ENCODE measurements at regions not wholly inside any gene's neighbourhood (a gene's known extent, or its start where the extent isn't known, plus 50 kb on each side); places are given as distances from the start of the nearest gene placed in this dataset.
"Not testable (repeated sequence)": the region's sequence is repeated elsewhere in the genome, so short reads cannot be mapped to it uniquely, and the experiment has no call there.

GRCh38 chr3:18580268-18580667 lies 155.1 kb upstream of the SATB1 start:
- intact Hi-C loops (cut with micrococcal nuclease), result no loop called here
- Mint-ChIP-seq H3K27ac (no peak overlapping the region), H3K9me3 (peaks cover 8% of the 10 kb centered on the region), H3K4me3 (no peak overlapping the region), H3K27me3 (ENCODE audit: low read depth) (no peaks in the 10 kb centered on the region), H3K36me3 (ENCODE audit: low read depth) (no peaks in the 10 kb centered on the region), H3K4me1 (ENCODE audit: low read depth) (peaks cover 12% of the 10 kb centered on the region)
- CTCF ChIA-PET, result interaction anchor here (0.6 kb wide), 1 partner anchor 466 kb away, joined by 3 read pairs; no protein-coding TSS in a partner anchor
- DNase-seq, result no peak

GRCh38 chr3:18579661-18580060 lies 154.5 kb upstream of the SATB1 start:
- no peaks in the 10 kb centered on the region for H3K27me3 Mint-ChIP-seq (ENCODE audit: low read depth)
- peaks cover 9% of the 10 kb centered on the region for H3K4me1 Mint-ChIP-seq (ENCODE audit: low read depth)
- DNase-seq, result no peak
- peaks cover 8% of the 10 kb centered on the region for H3K9me3 Mint-ChIP-seq
- no peak overlapping the region for H3K4me3 Mint-ChIP-seq
- no peaks in the 10 kb centered on the region for H3K36me3 Mint-ChIP-seq (ENCODE audit: low read depth)
- H3K27ac Mint-ChIP-seq, result no peak overlapping the region
- intact Hi-C loops (cut with micrococcal nuclease), result no loop called here
- CTCF ChIA-PET, result no interaction called here

GRCh38 chr3:18575573-18575972 lies 150.4 kb upstream of the SATB1 start:
- intact Hi-C loops (cut with micrococcal nuclease), result no loop called here
- Mint-ChIP-seq H3K4me1 (ENCODE audit: low read depth) (peaks cover 21% of the 10 kb centered on the region), H3K36me3 (ENCODE audit: low read depth) (no peaks in the 10 kb centered on the region), H3K27ac (no peak overlapping the region), H3K9me3 (peaks cover 2% of the 10 kb centered on the region), H3K27me3 (ENCODE audit: low read depth) (no peaks in the 10 kb centered on the region), H3K4me3 (no peak overlapping the region)
- DNase-seq, result no peak
- CTCF ChIA-PET, result no interaction called here

GRCh38 chr3:18572809-18573208 lies 147.7 kb upstream of the SATB1 start:
- CTCF ChIA-PET, result interaction anchor here (0.5 kb wide), 1 partner anchor 14 kb away, joined by 3 read pairs; no protein-coding TSS in a partner anchor
- DNase-seq, result no peak
- Mint-ChIP-seq H3K27me3 (ENCODE audit: low read depth) (no peaks in the 10 kb centered on the region), H3K4me1 (ENCODE audit: low read depth) (peaks cover 13% of the 10 kb centered on the region), H3K4me3 (no peak overlapping the region), H3K9me3 (peaks cover 2% of the 10 kb centered on the region), H3K36me3 (ENCODE audit: low read depth) (no peaks in the 10 kb centered on the region), H3K27ac (peak overlapping the region; percentile 1)
- intact Hi-C loops (cut with micrococcal nuclease), result loop anchor here (1.0 kb wide), 1 partner anchor 10 kb away; no protein-coding TSS in a partner anchor

DNA sequence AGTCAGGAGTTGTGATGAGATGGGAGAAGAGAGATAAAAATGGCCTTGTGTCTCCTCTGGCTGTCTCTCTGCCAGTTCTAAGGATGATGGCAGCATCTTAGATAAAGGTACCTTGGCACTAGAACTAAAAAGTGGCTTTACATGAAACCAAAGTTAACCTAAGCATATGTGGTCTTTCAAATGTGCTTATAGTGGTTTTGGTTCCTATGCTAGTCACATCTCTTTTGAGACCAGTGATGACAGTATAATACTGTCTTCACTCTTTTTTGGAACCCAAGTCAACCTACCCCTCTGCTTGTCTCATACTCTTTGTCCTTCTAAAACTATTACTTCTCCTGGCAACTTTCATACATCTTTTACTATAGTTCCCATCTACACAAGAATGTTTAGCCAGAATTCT lies 142.2 kb upstream of the SATB1 start:
- Mint-ChIP-seq H3K4me3 (no peak overlapping the region), H3K27me3 (ENCODE audit: low read depth) (no peaks in the 10 kb centered on the region), H3K27ac (no peak overlapping the region), H3K9me3 (no peaks in the 10 kb centered on the region), H3K36me3 (ENCODE audit: low read depth) (peaks cover 2% of the 10 kb centered on the region), H3K4me1 (ENCODE audit: low read depth) (peaks cover 13% of the 10 kb centered on the region)
- CTCF ChIA-PET, result no interaction called here
- DNase-seq, result no peak
- intact Hi-C loops (cut with micrococcal nuclease), result no loop called here

GRCh38 chr3:18562364-18563154 lies 137.4 kb upstream of the SATB1 start:
- Mint-ChIP-seq H3K27ac (no peak overlapping the region), H3K9me3 (no peaks in the 10 kb centered on the region), H3K27me3 (ENCODE audit: low read depth) (no peaks in the 10 kb centered on the region), H3K4me1 (ENCODE audit: low read depth) (peaks cover 52% of the 10 kb centered on the region), H3K4me3 (no peak overlapping the region), H3K36me3 (ENCODE audit: low read depth) (peaks cover 5% of the 10 kb centered on the region)
- intact Hi-C loops (cut with micrococcal nuclease), result loop anchor here (1.0 kb wide), 1 partner anchor 10 kb away; no protein-coding TSS in a partner anchor
- CTCF ChIA-PET, result no interaction called here
- DNase-seq, result no peak

GRCh38 chr3:18559331-18559842 lies 134.2 kb upstream of the SATB1 start:
- peaks cover 66% of the 10 kb centered on the region for H3K4me1 Mint-ChIP-seq (ENCODE audit: low read depth)
- peaks cover 7% of the 10 kb centered on the region for H3K36me3 Mint-ChIP-seq (ENCODE audit: low read depth)
- intact Hi-C loops (cut with micrococcal nuclease), result loop anchor here (5.0 to 10.0 kb wide), 2 partner anchors 1407 to 1645 kb away; no protein-coding TSS in a partner anchor
- CTCF ChIA-PET, result interaction anchor here (0.7 to 3.1 kb wide), 34 partner anchors 11 to 431 kb away, joined by 3 to 27 read pairs (median 4); no protein-coding TSS in a partner anchor
- peak; percentile 47 for DNase-seq
- H3K27me3 Mint-ChIP-seq (ENCODE audit: low read depth), result no peaks in the 10 kb centered on the region
- H3K4me3 Mint-ChIP-seq, result peak overlapping the region; percentile 39
- no peaks in the 10 kb centered on the region for H3K9me3 Mint-ChIP-seq
- H3K27ac Mint-ChIP-seq, result peak overlapping the region; percentile 88

DNA sequence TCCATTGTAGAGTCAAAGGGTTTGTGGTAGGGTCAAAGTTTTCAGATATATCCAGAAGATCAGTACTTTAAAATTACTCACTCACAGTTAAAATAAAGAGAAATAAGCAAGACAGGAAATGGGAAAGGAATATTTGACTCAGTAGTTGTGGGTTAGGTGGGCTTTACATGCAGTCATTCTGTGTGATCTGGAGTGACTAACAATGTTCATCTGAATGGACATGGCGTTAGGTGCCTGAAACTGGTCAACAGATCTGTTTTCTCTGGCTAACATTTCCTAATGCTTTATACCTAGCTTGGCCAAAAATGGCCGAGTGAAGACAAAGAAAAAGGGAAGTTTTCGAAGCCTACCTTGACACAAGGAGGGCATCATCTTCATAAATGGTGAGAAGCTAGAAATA lies 133.4 kb upstream of the SATB1 start:
- peak overlapping the region; percentile 88 for H3K27ac Mint-ChIP-seq
- peaks cover 66% of the 10 kb centered on the region for H3K4me1 Mint-ChIP-seq (ENCODE audit: low read depth)
- DNase-seq, result no peak
- no peaks in the 10 kb centered on the region for H3K27me3 Mint-ChIP-seq (ENCODE audit: low read depth)
- intact Hi-C loops (cut with micrococcal nuclease), result loop anchor here (5.0 to 10.0 kb wide), 2 partner anchors 1406 to 1644 kb away; no protein-coding TSS in a partner anchor
- H3K36me3 Mint-ChIP-seq (ENCODE audit: low read depth), result peaks cover 7% of the 10 kb centered on the region
- H3K9me3 Mint-ChIP-seq, result no peaks in the 10 kb centered on the region
- CTCF ChIA-PET, result interaction anchor here (0.6 to 3.1 kb wide), 16 partner anchors 12 to 426 kb away, joined by 3 to 27 read pairs (median 4); no protein-coding TSS in a partner anchor
- no peak overlapping the region for H3K4me3 Mint-ChIP-seq

GRCh38 chr3:18557216-18557615 lies 132.1 kb upstream of the SATB1 start:
- Mint-ChIP-seq H3K9me3 (no peaks in the 10 kb centered on the region), H3K27me3 (ENCODE audit: low read depth) (no peaks in the 10 kb centered on the region), H3K4me1 (ENCODE audit: low read depth) (peaks cover 61% of the 10 kb centered on the region), H3K27ac (peak overlapping the region; percentile 89), H3K4me3 (no peak overlapping the region), H3K36me3 (ENCODE audit: low read depth) (peaks cover 6% of the 10 kb centered on the region)
- intact Hi-C loops (cut with micrococcal nuclease), result loop anchor here (2.0 to 10.0 kb wide), 4 partner anchors 1405 to 1642 kb away; partner anchors contain the start of gene SGO1
- CTCF ChIA-PET, result interaction anchor here (1.0 kb wide), 1 partner anchor 11 kb away, joined by 3 read pairs; no protein-coding TSS in a partner anchor
- DNase-seq, result no peak

DNA sequence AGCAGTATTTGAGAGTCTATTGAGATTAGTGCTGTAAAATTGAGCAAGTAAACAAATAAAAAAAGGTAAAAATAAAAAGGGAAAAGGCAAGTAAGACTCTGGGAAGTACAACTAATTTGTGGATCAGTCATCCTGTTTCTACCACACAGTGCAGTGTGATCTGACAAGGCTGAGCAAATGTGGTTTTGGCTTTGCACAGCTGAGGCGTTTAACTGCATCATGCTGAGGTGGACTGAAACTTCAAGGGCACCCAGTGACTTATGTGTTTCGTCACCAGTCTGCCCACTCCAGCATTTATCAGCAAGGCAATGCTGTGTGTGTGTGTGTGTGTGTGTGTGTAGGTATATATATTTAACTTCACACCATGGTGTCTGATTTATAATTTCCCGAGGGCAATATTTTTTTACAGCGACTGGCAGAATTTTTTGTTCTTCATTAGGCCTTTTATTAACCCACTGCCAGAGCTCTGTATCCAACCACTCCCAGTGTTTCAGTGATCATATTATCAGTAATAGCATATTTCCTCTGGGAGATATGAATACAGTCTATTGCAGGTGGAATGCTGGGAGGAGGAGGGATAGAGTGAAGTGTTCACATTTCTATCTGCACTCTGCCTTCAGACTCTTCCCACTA lies 131.5 kb upstream of the SATB1 start:
- DNase-seq, result peak; percentile 95
- Mint-ChIP-seq H3K9me3 (no peaks in the 10 kb centered on the region), H3K27ac (peak overlapping the region; percentile 89), H3K4me3 (no peak overlapping the region), H3K36me3 (ENCODE audit: low read depth) (peaks cover 4% of the 10 kb centered on the region), H3K4me1 (ENCODE audit: low read depth) (peaks cover 57% of the 10 kb centered on the region), H3K27me3 (ENCODE audit: low read depth) (no peaks in the 10 kb centered on the region)
- intact Hi-C loops (cut with micrococcal nuclease), result loop anchor here (1.0 to 10.0 kb wide), 14 partner anchors 54 to 1642 kb away; partner anchors contain the start of gene SGO1
- CTCF ChIA-PET, result interaction anchor here (0.8 to 1.2 kb wide), 3 partner anchors 12 to 159 kb away, joined by 3 to 6 read pairs (median 4); no protein-coding TSS in a partner anchor

GRCh38 chr3:18556001-18556408 lies 130.9 kb upstream of the SATB1 start:
- no peaks in the 10 kb centered on the region for H3K27me3 Mint-ChIP-seq (ENCODE audit: low read depth)
- intact Hi-C loops (cut with micrococcal nuclease), result loop anchor here (1.0 to 10.0 kb wide), 14 partner anchors 54 to 1641 kb away; partner anchors contain the start of gene SGO1
- DNase-seq, result peak; percentile 62
- H3K4me3 Mint-ChIP-seq, result no peak overlapping the region
- H3K27ac Mint-ChIP-seq, result peak overlapping the region; percentile 89
- CTCF ChIA-PET, result interaction anchor here (0.8 to 1.2 kb wide), 3 partner anchors 12 to 160 kb away, joined by 3 to 6 read pairs (median 4); no protein-coding TSS in a partner anchor
- H3K9me3 Mint-ChIP-seq, result no peaks in the 10 kb centered on the region
- H3K36me3 Mint-ChIP-seq (ENCODE audit: low read depth), result peaks cover 4% of the 10 kb centered on the region
- H3K4me1 Mint-ChIP-seq (ENCODE audit: low read depth), result peaks cover 57% of the 10 kb centered on the region

GRCh38 chr3:18552579-18553105 lies 127.5 kb upstream of the SATB1 start:
- DNase-seq; H3K27ac Mint-ChIP-seq; CTCF ChIA-PET; H3K36me3 Mint-ChIP-seq (ENCODE audit: low read depth); H3K4me3 Mint-ChIP-seq; H3K27me3 Mint-ChIP-seq (ENCODE audit: low read depth); H3K9me3 Mint-ChIP-seq: not testable (repeated sequence)
- intact Hi-C loops (cut with micrococcal nuclease), result loop anchor here (10.0 kb wide), 1 partner anchor 1638 kb away; no protein-coding TSS in a partner anchor
- H3K4me1 Mint-ChIP-seq (ENCODE audit: low read depth), result peaks cover 23% of the 10 kb centered on the region

Data from activated naive CD4-positive, alpha-beta T cell treated with anti-CD3 and anti-CD28 coated beads for 36 hours (primary cell).